GF-D8 (cell line): ENCODE measurements at regions not wholly inside any gene's neighbourhood (a gene's known extent, or its start where the extent isn't known, plus 50 kb on each side); places are given as distances from the start of the nearest gene placed in this dataset.

ENCODE experiments used
- DNase-seq: peaks from one replicate; lab custom pipeline; 2025; lab: John Stamatoyannopoulos, UW

DNA sequence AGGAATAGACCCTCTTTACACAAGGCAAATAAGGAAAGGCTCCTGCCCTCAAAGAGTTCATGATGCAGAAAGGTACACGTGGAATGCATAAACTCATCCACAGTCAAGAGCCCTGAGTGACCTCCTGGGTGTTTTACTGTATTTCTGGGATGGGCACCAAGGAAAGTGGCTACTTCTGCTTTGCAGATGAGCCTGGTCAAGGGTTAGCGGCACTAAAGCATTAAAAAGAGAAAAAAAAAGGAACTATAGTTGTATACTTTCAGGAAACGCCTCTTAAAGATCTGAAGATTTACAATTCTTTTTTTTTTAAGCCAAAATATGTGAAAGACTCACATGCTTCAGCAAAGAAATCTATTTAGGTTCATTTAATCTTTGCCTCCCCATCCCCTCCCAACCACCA lies 366.2 kb upstream of the PDE4D start:
- DNase-seq, result peak; percentile 70

DNA sequence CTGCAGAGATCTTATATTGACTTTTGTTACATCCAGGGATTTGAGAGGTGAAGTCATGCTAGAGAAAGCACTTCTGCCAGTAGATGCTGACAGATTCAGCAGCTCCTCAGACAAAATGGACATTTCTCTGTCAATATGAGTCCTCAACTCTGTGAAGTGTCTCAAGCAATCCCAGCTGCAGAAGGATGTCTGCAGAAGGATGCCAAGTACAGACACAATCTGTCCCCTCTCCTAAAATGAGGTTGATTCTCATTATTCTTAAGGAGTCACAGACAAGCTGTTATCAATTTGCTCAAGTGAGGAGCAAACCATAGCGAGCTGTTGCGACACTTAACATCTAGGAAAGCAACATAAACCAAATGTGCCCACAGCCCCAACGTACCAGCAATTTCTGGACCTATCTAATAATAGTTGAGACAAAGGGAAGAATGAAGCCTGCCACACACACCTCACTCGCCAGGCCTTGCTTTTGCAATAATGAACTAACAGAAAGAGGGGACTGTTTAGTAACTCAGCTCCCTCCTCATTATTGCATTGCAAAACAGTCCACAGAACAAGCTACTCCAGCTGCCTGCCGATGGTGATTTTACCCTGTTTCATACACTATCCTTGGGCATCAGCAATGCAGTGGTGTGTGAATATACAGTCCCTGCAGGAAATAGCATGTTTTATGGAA lies 364.2 kb upstream of the PDE4D start:
- DNase-seq, result peak; percentile 95

DNA sequence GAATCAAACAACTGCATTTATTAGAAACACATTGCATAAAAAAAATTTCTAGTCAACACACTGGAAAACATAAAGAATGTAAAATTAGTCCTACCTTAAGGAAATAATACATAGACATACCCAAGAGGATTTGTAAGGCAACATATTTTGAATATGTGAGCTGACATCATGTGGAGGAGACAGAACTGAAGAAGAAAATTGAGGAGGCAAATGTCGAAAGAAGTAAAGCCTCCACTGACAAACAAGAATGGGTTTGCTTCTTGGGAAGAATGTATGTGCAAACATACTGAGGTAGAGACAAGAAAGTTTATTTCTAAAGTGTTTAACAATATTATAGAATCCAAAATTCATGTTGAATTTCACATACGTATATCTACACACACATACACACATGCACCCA lies 363.0 kb upstream of the PDE4D start:
- DNase-seq, result no peak

DNA sequence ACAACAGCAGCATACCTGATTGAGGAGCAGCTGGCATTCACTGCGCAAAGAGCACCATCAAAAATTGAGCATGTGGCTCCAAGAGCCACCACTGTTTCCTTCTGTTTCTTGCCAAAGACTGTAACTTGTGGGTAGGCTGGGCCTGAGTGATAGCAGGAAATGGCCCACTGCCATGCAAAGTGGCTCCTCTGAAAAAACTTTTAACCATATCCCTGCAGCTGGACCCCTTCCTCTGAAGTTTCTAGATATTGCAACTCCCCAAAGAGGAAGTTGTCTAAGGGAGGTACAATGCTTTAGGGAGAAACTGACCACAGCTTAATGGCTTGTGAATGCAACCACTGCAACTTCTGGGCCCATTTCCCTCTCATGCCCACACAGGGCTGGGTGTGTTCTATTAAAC lies 355.4 kb upstream of the PDE4D start:
- DNase-seq, result peak; percentile 99

DNA sequence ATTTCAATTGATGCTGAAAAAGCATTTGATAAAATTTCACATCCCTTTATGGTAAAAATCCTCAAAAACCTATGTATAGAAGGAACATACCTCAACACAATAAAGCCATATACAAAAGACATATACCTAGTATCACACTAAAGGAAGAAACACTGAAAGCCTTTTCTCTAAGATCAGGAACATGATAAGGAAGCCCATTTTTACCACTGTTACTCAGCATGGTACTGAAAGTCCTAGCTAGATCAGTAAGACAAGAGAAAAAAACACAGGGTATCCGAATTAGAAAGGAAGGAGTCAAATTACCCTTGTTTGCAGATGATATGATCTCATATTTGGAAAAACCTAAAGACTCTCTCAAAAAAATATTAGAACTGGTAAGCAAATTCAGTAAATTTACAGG lies 350.2 kb upstream of the PDE4D start:
- peak; percentile 28 for DNase-seq

DNA sequence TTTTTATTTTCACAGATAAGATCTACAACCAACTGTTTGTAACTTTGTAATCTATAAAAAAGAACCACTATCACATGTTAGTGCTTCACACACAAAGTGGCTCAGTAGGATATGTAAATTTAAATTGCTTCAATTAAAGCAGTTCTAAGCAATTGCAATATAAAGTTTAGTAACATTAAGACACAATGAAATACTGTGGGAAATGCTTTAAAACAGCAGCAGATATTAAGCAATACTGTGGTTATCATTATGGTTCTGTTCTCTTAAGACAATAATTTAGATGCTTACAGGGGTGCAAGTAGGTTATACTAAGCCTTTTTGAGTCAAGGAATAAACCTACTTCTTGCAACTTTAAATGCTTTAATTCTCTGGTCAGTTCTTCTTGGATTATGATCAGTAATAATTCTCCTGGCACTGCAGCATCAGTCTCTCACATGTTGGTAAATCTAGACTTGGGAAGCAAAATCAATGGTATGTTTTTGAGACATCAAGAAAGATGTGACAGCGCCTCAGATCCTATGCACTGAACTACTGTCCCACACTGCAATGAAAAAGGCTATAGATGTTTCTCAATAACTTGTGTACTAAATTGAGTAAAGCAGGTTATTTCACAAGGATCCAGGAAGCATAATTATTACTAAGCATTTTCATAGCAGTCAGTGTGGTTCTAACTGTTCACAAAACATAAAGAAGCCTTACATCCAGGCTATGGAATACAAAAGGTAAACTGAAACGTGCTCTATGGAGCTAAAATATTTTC lies 338.7 kb upstream of the PDE4D start:
- peak; percentile 91 for DNase-seq

DNA sequence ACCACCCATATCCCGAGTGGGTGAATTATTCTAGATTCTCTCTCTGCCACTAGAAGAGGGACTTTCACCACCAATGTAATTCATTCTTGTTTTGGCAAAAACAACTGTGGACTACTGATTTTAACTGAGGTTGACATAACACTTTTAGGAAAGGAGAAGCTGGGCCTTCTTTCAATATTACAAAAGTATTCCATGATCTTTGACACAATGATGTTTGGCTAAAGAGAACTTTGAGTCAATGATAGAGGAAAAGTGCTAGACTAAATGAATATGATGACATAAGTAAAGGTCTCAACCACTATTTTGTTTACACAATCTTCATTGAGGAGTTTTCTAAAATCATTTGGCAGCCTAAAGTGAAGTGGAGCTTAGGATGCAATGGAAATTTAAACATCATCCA lies 336.9 kb upstream of the PDE4D start:
- DNase-seq, result no peak

DNA sequence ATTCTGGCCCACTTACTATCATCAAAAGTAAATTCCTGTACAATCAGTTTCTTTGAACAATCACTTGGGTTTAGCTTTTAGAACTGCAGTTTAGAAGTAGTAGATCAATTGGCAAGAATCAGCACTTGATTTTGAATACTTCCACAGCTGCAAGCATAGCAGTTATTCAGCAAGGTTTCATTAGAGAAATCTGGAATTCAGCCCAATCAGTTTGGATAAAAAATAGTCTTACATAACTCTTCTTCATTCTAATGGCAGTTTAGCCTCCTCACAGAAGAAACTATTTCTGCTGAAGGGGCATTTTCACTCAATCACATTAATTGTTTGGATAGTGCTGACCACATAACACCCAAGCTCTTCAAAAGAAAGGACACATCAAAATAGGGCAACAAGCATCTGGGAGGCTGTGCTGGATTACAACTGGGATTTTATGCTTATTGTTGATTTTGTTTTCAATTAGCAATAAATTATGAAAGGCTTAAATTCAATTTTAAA lies 336.2 kb upstream of the PDE4D start:
- no peak for DNase-seq

DNA sequence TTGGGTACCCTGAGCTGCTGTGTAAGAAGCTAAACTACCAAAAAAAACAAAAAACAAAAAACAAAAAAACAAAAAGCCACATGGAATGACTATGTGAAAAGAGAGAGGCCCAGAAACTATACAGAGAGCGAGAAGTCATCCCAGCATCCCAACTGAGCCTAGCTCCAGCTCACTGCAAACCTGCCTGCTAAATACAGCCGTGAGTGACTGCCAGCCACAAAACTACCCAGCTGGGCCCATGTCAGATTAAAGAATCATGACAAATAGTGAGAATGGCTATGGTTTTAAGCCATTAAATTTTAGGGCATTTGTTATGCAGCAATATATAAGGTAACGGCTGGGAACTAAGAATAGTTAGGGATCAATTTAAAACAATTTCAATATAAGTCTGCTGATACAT lies 335.1 kb upstream of the PDE4D start:
- no peak for DNase-seq

DNA sequence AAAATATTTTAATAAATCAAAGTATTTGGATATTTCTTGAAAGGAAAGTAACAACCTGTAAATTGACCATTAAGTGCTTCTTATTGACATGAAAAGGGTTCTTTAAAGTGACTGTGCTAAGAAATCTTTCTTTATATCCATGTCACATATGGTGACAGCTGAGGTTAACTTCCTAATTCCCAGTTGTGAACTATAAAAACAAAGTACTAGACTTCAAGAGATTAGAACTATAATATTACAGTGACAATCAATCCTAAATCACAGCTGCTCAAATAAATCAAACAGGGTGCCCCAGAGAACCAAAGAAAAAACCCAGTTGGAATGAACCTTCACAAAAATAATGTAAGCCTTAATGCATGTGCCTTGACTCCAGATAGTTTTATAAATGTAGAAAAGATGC lies 332.6 kb upstream of the PDE4D start:
- no peak for DNase-seq

DNA sequence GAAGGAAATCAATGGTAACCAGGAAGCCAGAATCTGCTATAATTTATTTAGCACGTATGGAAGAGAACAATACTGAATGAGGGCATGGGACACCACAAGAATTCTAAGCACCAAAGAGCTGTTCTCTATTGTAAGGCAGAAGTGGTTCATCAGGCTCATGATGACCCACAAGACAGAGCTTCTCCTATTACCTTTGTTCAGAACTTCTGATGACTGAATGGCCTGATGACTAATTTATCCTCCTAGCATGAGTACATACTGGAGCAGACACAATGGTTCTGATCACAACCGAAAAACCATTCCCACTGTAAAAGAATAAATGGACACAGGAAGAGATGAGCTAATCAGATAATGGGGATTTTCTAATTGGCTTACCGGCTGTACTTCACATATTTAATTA lies 329.8 kb upstream of the PDE4D start:
- no peak for DNase-seq

DNA sequence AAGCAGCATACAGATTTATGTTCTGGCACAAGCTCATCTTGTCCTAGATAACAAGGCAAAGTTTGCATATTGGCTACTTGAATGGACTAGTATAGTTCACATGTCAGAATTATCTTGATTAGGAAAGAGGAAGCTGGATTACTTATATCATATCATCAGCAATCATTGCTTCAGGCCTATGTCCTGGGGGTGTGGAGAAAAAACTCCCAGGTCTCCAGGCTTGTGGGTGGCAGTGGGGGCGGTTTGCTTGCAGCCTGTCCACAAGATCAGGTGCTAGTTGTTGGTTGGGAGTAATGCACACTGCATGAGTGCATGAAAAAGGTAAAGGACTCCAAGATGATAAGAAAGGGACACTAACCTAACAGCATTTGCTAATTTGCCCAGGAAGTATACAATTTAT lies 326.4 kb upstream of the PDE4D start:
- peak; percentile 38 for DNase-seq

DNA sequence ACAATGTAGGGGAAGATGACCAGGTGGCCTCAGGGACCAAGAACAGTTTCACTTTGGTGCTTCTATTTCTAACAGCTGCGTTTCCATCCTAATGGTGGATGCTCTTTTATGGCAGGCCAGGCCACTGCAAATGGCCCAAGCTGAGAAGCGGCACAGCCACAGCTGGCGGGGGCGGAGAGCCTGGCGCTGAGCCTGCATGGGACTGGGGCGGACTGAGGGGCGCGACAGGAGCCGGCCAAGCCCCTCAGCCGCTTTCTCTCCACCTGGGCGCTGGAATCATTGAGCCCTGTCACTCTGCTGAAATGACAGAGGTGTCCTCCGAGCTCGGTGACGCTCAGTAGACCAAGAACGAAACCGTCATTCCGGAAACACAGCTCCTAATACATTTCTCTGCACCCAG lies 317.3 kb upstream of the PDE4D start:
- no peak for DNase-seq

DNA sequence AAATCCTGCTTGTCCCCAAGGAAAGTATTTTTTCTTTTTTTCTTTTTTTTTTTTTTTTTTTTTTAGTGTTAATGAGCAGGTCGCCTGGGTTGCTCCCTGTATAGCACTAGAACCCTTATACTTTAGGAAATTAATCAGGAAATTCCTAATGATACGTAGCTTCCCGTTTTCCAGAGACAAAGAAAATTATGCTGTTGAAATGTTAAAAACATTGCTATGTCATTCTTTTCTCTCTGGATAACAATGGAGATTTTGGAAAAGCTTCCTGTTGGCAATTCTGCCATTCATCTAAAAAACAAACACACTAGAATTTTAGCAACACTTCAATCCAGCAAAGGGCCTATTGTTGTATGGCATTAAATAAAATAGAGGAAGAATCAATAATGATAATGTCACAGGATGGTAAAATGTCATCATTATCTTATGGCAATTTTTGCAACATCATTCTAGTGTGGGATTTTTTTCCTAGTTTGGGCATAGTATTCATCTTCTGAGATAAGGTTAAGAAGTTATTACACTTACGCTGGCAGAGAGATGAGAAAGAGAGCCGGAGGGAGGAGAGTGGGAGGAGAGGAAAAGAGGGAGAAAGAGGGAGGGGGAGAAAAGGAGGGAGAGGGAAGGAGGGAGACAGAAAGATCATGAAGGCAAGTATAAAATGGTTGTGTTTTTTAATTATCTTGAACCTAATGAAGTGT lies 315.8 kb upstream of the PDE4D start:
- DNase-seq, result no peak

DNA sequence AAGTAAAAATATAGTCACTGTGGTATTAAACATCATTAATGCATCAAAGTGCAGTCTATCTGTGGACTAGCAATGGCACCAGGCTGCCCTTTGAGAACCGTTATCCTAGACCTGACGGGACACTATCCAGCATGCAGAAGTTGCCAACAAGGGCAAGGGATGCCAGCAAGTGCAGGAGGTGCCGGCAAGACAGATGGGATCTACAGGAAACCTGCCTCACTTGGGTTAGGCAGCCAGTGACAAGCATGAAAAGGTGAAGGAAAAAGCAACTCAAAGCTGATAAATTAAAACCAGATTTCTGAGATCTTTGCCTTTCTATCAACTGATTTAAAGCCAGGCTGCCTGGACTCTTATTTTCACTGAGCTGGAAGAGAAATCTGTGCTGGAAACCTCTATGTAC lies 315.2 kb upstream of the PDE4D start:
- no peak for DNase-seq

DNA sequence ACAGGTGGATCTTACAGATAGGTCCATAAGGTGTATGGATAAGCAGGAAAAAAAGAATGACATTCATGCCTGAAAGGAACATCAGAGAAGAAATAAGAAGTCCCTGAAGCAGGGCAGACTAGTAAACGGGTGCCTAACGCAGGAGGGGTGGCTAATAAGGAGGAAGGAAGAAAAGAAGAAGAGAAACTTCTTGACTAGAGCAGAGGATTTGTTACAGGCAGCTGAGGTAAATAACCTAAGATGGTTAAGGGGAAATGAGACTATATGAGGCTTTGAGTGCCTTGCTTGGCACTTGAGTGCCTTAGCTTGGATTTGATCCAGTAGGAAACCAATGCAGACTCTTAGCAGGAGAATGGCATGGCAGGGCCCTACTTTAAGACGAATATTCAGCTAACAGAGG lies 313.5 kb upstream of the PDE4D start:
- no peak for DNase-seq

DNA sequence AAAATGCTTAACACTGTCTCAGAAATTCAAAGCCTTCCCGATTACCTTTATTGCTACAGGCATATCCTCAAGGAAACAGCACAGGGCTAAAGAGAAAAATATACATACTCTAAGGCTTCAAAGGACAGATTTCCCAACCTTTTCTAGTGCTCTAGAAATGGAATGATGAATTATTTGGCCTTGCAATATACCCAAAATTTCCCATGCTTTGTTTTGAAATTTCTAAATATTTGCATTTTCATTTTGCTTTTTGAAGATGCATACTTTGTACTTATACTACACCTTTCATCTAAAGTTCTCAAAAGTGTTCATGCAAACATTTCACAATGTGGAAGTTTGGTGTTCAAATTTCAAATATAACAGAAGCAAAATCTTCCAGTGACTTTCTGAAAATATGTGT lies 312.7 kb upstream of the PDE4D start:
- DNase-seq, result no peak

DNA sequence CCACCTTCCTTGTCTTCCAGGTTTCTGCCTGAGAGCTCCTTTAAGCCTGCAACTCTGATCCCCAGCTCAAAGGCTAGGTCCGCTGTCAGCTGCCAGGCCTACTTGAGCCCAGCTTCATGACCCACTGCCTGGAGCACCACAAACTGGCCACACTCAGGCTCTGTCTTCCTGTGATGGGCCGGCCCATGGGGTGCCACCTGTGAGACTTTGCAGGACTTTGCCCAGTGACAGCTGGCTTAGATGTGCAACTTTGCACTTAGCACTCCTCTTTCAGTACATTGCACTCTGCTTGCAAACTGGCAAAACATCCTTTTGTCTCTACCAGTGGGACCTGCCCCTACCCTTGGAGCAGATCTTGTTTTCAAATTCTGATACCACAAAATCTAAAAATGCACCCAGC lies 311.5 kb upstream of the PDE4D start:
- DNase-seq, result no peak

DNA sequence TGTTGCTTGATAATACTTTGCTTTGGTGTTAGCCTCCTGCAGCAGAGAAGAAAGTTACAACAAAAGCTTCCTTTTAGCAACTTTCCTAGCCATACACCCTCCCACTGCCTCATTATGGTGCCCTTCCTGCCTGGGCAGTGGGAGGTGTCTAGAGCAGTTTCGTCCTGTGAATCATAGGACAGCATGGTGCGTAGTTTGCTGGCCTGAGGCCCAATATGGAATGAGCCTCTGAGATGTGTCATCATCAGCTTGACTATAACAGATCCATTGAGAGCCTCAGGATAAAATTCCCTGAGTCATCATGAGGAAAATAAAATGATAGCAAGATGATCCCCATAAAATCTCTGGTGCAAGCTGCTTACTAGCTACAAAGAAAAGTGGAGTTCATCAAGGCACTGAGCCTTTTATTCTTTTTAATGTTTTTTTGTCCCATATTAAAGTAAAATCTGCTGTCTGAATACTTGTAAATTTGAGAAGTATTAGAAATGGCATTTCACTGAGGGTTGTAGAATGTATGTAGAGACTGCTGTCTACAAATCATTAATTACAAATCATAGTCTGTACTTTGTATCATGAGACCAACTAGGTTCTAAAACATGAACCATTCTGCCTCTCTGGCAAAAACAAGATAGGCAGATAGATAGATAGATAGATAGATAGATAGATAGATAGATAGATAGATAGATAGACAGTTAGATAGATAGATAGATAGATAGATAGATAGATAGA lies 303.0 kb upstream of the PDE4D start:
- no peak for DNase-seq

DNA sequence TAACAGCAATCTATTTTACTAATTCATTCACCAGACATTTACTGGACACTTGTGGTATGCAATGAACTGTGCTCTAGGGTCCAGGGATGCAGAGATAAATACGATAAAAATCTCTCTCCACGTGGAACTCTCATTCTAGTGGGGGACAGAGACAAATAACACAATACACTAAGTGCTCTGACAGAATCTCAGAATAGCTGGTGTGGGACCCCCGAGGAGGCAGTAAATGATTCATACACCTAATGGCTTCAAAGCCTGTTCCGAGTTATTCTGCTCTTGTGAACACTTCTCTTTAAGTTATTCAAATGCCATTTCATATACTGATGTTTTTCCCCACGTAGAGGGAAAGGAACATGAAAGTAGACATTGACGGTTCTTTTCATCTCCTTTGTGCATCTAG lies 302.0 kb upstream of the PDE4D start:
- no peak for DNase-seq

DNA sequence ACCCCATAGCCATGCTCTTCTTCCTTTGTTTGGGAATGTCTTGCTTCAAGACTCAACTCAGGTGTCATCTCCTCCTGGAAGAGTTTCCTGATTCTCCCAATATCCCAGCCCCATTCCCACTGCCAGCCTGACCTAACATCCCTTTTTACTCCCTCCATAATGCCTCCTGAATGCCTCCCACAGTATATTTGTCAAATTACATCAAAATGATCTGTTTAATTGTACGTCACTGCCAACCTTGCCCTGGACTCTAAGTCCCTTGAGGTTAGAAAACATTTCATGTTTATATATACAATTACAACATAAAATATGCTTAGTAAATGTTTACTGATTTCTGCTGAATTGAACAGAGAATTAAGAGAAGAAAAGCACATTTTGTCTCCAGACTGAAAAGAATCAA lies 301.6 kb upstream of the PDE4D start:
- DNase-seq, result no peak
